HG03095 (cell line): ENCODE measurements at regions not wholly inside any gene's neighbourhood (a gene's known extent, or its start where the extent isn't known, plus 50 kb on each side); places are given as distances from the start of the nearest gene placed in this dataset.
"Not testable (repeated sequence)": the region's sequence is repeated elsewhere in the genome, so short reads cannot be mapped to it uniquely, and the experiment has no call there.

Experiments used
- ATAC-seq: cut with Tn5 transposase; IDR thresholded peaks from one replicate; pipeline ENCODE4 v1.9.1; 2021; ENCODE audit warnings: moderate library complexity; ENCODE audit not compliant: unreplicated experiment

DNA sequence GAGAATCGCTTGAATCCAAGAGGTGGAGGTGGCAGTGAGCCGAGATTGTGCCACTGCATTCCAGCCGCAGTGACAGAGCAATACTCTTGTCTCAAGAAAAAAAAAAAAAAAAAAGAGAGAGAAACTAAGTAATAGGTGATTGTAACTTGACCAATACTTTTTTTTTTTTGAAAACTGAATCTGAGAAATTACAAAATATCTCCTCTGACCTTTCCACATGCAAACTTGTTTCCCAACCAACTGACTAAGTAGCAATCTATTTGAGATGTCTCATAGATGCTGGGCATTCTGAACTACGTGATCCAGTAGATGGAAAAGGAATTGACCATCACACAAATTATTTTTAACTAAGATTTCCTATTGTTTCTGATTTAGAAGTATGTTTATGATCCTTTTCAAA is 407.3 kb upstream of the CHORDC1 start:
- no peak for ATAC-seq

DNA sequence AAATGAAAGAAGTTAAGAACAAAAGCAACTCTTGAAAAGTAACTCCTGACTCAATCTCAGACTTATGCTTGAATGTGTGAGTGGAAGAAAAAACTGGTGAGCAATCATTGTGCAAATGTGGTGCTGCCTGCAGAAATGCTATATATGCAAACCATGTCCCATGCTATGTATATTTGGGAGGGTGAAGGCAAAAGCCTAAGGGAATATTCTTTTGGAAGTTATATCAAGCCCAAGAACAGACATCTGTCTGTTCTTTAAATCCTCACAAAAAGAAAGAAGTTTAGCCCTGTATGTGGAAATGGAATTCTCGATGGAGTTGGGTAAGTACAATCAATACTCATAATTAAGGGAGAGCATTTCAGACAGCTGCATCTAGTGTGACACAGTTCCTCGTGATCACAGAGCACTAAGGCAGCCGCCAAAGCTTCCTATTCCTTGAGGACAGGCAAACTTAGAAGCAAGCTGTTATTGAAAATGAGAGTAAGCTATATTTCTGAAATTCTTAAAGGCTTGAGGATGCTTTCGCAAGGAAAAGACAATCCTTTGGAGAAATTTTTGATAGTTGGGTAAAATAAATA is 406.5 kb upstream of the CHORDC1 start:
- no peak for ATAC-seq

DNA sequence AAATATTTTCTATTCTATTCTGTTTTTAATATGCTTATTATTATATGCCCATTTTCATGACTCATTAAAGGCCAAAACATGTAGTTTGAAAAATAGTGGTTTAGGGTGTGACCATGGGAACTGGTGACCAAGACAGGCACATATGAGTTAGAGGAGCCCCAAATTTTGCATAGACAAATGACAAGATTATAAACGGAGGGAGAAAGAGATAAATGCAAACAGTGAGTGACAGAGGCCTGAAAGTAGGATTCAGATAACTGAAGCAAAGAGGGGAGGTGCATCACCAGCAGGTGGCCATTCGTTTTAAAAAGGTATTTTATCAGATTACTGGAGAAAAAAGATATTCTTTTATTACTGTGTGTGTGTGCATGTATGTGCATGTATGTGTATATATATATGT is 391.5 kb upstream of the CHORDC1 start:
- ATAC-seq: no peak

DNA sequence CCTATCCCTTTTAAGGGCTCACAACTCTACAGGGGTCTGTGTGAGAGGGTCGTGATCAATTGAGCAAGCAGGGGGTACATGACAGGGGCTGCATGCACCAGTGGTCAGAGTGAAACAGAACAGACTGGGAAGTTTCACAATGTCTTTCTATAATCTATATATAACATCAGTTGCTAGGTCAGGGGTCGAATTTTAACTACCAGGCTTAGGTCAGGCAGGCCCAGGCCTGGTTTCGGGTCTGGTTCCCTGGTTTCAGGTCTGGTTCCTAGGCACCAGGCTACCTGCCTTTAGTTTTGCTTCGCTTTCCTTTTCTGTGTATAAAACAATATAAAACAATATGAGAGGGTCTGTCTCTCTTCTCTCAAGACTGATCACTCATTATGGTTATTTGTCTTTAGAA is 390.2 kb upstream of the CHORDC1 start:
- not testable (repeated sequence) for ATAC-seq

DNA sequence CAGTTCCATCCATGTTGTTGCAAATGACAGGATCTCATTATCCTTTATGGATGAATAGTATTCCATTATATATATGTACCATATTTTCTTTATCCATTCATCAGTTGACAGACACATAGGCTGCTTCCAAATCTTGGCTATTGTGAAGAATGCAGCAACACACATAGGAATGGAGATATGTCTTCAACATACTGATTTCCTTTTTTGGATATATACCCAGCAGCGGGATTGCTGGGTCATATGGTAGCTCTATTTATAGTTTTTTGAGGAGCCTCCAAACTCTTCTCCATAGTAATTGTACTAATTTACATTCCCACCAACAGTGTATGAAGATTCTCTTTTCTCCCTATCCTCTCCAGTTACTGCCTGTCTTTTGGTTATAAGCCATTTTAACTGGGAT is 383.9 kb upstream of the CHORDC1 start:
- ATAC-seq: no peak

DNA sequence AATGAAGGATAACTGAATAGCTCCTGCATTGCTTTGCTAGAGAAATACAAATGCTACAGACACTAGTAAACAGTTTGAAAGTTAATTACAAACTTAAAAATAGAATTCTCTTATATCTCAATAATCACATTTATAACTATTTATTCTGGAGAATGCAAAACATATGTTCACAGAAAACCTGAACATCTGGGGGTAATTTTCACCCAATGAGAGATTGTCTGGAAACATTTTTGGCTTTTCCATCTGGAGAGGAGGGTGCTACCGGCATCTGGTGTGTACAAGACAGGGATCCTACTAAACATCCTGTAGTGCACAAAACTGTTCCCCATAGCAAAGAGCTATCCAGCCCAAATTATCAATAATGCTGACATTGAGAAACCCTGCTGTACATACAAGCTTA is 378.4 kb upstream of the CHORDC1 start:
- no peak for ATAC-seq

DNA sequence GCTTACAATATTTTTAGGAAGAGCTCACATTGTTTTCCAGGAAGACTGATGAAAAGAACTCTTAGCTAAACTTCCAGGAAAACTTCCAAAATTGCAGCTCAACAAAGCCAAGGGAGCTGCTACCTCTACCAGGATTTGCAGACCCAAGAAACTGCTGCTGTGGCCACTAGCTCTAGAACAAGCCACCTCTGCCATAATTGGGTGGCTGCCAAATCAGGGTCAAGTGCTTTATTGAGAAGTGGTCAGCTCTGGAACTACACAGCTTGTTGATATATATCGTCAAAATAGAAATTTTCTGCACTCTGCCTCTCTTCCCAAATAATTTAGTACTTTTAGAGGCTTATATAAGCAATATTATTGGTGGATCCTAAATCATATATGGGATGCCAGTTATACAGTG is 371.8 kb upstream of the CHORDC1 start:
- ATAC-seq: no peak

DNA sequence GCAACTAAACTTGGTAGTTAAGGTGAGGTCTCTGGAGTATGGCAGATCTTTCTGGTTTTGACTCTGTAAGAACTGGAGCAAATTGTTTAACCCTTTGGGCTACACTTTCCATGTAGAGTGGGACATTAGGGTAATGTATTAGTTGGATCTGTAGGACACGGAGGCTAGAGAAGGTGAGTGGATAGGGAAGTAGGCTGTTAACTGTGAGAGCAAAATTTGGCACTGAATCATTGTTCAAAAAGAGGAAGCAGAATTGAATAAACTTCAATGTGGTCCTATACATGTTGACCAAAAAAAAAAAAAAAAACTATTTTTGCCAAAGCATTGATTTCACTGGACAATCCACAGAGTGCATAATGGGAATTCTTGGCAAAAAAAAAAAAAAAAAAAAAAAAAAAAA is 370.2 kb upstream of the CHORDC1 start:
- no peak for ATAC-seq

DNA sequence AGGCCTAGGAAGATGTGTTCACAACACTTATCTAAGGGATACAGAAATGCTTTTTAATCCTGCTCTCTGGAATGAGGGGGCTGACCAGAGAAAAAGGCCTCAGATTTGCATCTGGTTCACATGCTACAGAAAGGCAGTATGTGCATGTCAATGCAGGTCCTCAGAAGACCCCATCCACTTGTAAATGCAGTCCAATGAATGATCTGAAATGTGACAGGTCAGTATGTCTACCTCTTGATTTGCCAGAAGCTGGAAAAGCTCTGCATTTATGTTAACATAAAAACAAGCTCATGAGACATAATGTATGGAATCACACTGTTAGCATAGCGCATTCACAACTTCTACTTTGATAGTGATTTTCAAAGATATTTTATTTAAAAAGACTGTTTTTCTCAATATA is 367.4 kb upstream of the CHORDC1 start:
- ATAC-seq: no peak

DNA sequence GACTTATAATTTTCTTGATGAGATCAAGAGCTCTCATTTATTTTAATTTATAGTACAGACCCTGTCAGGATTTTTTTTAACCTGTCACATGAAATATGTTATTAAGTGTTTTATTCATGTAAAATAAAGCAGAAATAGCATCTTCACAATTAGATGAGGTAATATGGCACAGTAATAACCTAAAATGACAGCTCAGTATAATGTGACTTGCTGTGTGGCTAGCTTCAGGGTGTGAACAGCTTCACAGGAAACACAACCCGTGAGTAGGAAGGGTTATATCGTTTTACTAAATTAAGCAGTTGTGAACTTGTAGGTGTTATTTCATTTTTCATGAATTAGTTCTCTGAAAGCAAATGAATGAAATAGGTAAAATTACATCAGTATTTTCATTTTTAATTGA is 366.9 kb upstream of the CHORDC1 start:
- ATAC-seq: no peak

DNA sequence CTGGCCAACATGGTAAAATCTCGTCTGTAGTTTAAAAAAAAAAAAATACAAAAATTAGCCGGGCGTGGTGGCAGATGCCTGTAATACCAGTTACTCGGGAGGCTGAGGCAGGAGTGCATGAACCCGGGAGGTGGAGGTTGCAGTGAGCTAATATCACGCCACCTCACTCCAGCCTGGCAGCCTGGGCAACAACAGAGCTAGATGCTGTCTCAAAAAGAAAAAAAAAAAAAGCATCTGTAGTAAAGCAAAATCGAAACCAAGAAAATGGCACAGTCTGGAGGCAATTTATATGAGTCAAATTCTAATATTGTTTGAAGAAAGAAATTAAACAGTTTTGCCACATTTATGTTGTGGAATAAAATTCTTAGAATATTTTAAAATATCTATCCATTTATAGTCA is 365.0 kb upstream of the CHORDC1 start:
- no peak for ATAC-seq

DNA sequence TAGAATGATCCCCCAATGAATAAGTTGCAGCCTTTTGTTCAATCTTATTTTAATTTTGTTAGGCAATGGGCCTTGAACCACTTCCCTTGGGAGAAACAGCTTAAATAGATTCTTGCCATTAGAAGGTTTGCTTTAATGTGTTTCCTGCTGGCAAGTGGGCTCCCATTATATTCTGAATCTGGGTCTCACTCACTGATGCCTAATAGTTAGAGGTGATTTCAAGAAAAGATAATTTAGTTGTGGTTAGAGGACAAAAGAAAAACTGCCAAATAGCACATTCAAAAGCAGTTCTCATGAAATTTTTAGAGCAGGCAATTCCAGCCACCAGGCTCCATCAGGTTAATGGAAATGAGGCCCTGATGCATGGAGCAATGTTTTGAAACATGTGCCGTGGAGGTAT is 362.6 kb upstream of the CHORDC1 start:
- no peak for ATAC-seq

DNA sequence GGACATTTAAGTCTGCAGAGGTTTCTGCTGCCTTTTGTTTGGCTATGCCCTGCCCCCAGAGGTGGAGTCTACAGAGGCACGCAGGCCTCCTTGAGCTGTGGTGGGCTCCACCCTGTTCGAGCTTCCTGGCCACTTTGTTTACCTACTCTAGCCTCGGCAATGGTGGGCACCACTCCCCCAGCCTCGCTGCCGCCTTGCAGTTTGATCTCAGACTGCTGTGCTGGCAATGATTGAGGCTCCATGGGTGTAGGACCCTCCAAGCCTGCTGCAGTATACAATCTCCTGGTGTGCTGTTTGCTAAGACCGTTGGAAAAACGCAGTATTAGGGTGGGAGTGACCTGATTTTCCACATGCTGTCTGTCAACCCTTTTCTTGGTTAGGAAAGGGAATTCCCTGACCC is 360.1 kb upstream of the CHORDC1 start:
- ATAC-seq: not testable (repeated sequence)

DNA sequence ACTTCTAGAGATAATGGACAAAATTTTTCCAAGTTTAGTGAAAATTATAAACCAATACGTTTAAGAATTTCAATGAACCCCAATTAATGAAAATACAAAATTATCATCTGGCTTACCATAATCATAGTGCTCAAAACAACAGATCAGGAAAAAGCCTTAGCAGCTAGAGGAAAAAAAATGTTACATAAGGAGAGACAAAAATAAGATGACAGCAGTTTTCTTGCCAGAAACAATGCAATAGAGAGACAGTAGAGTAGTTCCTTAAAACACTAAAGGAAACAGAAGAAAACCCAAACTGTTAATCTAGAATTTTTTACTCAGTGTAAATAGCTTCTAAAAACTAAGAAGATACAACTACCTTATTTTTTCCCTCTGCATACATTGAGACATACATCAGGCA is 341.7 kb upstream of the CHORDC1 start:
- ATAC-seq: no peak

DNA sequence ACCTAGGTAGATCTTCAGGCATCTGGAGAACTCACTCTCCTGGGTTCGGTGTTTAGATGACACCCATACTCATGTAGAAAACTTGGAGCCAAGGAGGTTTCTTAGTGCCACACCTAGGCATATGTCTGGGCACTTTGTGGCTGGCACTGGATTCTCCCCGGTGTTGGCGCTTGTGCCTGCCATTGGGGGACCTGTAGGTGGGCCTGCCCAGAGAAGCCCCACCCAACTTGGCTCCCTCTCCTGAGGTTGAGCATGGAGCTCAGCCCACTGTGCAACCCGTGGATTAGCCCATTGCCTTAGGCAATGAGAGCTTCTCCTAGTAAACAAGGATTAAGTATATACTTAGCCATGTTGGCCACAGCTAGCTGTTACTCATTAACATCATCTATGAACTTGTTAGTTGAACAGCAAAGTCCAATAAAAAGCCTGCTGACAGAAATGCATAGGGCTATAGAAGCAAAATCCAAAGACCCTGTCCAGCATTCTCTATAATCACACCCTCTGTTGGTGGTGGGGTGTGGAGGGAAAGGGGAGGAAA is 335.5 kb upstream of the CHORDC1 start:
- no peak for ATAC-seq

DNA sequence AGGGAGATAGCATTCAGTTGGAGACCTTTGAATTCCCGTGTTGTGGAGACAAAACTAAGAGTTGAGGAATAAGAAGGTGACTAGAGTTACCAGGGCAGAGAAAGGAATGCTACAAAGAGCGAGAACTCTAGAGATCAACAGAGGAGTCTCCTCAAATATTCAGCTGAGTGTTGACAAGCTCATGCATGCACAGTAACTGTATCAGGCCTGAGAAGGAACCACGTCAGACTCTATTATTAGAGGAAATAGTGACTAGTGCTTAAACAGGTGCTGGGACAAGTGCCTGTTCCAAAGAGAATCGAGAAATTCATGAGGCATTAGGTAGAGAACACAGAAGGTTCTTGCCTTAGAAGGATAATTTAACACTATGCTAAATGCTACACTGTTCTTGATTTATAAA is 333.8 kb upstream of the CHORDC1 start:
- ATAC-seq: no peak

DNA sequence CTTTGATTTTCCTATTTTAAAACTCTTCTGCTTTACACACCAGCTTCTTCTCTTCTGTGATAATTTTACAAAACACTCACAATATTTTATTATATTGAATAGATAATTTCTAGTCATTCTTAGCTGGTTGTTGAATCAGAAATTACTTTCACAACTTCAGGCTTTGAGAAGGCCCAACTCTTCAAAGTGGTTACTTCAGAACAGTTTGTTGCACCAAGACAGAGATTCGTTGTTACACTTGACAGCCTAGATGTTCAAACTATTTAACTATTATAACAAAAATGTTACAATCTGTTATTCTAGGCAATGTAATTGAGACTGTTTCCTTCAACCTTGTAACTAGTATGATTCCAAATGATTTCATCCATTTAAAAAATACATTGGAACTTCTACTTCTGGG is 333.2 kb upstream of the CHORDC1 start:
- ATAC-seq: no peak

DNA sequence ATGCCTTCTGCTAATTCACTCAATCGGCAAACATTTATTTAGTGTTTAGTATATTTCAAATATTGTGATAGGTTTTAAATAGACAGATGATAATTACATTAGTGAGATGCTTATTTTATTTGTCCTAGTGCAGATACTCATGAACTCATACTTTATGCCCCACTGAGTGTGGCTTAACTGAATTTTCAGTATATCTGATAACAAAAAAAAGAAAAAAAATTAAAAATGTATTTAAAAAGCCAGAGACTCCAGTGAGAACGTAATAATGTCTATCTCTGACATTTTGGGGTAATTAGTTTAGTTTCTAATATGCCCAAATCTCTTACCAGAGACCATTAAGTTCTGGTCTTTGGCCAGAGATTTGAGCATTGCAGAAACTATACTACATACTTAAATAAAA is 332.6 kb upstream of the CHORDC1 start:
- no peak for ATAC-seq

DNA sequence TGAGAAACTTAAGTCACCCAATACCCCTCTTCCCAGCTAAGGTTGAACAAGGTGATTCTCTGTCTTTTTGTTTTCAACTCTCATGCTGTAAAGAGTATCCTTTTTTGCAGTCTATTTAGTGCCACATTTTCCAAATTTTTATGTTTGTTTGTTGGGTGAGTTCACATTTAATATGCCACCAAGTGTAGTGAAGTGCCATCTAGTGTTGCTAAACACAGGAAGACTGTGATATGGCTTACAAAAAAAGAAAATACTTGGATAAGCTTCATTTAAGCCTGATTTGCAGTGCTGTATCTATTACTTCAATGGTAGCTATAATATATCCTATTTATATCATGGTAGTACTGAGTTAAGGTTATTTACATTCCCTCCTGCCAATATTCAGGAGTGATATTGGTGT is 319.2 kb upstream of the CHORDC1 start:
- ATAC-seq: no peak

DNA sequence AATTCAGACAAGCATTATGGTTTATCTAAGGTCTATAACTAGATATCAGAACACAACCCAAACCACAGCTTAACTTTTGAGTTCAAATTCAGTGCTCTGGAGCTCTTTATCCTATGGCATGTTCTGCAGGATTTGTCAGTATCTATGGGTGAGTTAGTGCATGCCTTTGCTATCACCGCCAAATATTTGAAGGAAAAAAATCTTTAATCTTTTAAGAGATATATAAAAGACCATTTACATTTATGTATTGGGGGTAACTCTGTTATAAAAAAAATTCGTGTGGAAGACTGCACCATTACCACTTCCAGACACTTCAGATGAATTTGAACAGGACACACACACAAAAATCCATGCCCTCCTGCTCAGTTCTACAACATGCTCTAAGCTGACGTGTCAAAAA is 313.5 kb upstream of the CHORDC1 start:
- no peak for ATAC-seq

DNA sequence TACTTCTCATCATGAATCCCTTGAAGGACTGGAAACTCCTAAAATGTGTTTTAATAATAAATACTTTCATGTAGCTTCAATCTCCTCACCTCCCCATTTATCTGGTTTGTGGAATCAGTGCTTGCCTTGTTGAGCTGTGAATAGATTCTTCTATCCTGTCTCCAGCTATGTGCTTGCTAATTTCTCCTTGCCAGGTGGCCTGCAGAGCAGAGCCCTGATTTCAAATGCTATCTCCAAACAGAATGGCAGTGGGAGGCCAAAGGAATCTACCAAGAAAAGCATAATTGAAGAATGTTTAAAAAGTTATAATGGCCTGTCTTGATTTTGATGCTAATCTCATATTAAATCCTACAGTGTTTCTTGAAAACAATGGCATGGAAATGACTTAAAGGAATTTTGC is 309.3 kb upstream of the CHORDC1 start:
- no peak for ATAC-seq

DNA sequence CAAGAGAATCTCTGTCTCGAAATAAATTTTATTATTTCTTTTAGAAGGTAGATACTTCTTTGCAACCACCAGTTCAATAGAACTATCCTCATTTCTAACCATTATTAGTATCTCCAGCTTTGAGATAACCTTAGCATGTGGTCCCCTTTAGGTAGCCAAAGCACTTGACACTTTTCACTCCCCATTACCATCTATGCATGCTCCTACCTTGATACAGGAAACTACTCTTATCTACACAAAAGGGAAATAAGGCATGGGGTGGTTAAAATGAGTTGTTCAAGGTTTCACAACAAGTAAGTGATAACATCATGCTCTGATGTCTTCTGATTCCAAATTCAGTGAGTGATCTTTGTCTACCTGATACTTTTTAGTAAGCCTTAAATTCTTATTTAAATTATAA is 308.2 kb upstream of the CHORDC1 start:
- no peak for ATAC-seq

DNA sequence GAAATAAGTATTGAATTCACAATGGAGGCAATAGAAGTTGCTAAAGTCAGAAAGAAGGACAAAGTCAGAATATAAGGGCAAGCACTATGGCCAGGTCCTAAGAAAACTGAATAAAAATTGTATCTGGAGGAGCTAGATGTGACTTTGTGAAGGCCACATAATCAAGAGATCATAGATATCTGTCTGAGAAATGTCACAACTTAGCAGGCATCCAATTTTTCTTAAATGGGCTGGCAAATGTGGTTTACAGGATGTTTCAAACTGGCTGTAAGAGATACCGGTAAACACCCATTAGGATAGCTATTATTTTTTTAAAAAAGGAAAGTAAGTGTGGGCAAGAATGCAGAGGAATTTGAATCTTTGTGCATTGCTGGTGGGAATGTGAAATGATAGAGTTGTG is 303.1 kb upstream of the CHORDC1 start:
- no peak for ATAC-seq

DNA sequence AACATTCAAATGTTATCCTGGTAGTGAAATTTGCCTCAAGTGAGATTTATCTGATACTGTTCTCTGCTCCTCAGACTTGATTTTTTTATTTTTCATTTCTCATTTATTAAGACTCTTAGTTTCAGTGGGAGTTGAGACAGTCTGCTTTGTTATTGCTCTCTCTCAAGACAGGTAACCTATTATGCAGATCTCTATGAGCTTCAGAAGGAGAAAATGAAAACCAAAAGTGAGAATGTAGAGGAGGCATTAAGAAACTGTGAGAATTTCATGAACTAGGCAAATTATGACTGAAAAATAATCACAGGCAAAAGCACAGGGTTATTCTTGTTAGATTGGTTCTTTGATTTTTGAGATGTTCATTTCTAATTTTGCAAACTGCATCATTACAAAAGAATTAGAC is 290.0 kb upstream of the CHORDC1 start:
- ATAC-seq: no peak
